ENCODE measurements at regions not wholly inside any gene's neighbourhood (a gene's known extent, or its start where the extent isn't known, plus 50 kb on each side); places are given as distances from the start of the nearest gene placed in this dataset.

DNA sequence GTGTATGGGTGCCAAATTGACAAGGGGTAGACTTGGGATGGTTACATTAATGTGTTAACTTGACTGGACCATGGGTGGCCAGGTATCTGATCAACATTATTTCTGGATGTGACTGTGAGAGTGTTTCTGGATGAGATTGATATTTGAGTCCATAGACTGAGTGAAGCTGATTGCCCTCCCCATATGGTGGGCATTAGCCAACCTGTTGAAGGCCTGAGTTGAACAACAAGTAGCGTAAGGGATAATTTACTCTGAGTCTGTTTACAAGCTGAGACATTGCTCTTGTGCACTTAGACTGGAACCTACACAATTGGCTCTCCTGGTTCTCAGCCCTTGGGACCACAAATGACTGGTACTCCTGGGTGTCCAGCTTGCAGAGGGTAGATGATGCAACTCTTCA is 240.1 kb downstream of the ASXL3 start:
- no peaks in the 10 kb centered on the region for H3K36me3 ChIP-seq (replicated peaks in 1 of 2; ENCODE audit: insufficient read depth in 1 of 2, low read depth in 2 of 2)
- no peak overlapping the region for H3K27ac ChIP-seq
- DNase-seq = no peak
- 75 to 100% methylated on average over 1 of the region's 1 CpG for WGBS, 2 donors
- no peak overlapping the region for H3K4me3 ChIP-seq
- TF ChIP-seq, protein P1, sequence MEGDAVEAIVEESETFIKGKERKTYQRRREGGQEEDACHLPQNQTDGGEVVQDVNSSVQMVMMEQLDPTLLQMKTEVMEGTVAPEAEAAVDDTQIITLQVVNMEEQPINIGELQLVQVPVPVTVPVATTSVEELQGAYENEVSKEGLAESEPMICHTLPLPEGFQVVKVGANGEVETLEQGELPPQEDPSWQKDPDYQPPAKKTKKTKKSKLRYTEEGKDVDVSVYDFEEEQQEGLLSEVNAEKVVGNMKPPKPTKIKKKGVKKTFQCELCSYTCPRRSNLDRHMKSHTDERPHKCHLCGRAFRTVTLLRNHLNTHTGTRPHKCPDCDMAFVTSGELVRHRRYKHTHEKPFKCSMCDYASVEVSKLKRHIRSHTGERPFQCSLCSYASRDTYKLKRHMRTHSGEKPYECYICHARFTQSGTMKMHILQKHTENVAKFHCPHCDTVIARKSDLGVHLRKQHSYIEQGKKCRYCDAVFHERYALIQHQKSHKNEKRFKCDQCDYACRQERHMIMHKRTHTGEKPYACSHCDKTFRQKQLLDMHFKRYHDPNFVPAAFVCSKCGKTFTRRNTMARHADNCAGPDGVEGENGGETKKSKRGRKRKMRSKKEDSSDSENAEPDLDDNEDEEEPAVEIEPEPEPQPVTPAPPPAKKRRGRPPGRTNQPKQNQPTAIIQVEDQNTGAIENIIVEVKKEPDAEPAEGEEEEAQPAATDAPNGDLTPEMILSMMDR (IDR thresholded peaks at IDR 0.05) = no peak
- no peak for TF ChIP-seq POLR2A (IDR thresholded peaks at IDR 0.05)
- no peak for ATAC-seq
- no peaks in the 10 kb centered on the region for H3K9me3 ChIP-seq
- H3K4me1 ChIP-seq = peaks cover 13% of the 10 kb centered on the region
- H3K27me3 ChIP-seq = no peaks in the 10 kb centered on the region
- intact Hi-C loops (cut with DNase I) = no loop called here

DNA sequence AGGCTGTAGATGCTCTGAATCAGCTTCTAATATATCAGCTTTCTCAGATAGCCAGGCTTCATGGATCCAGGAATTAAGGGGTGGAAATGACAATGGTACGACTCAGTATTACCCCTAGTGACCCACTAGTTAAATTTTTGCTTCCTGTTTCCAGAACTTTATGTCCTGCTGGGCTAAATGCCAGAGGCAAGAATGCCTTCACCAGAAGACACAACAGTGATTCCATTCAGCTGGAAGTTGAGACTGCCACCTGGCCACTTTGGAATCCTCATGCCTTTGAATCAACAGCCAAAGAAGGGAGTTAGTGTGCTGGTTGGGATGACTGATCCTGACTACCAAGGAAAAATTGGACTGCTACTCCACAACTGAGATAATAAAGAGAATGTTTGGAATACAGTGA is 239.1 kb downstream of the ASXL3 start:
- H3K4me1 ChIP-seq = peaks cover 13% of the 10 kb centered on the region
- intact Hi-C loops (cut with DNase I) = no loop called here
- 48 to 70% methylated on average over 1 of the region's 1 CpG for WGBS, 2 donors
- TF ChIP-seq, protein P1 (IDR thresholded peaks at IDR 0.05) = no peak
- TF ChIP-seq POLR2A (IDR thresholded peaks at IDR 0.05) = no peak
- H3K36me3 ChIP-seq (replicated peaks in 1 of 2; ENCODE audit: insufficient read depth in 1 of 2, low read depth in 2 of 2) = no peaks in the 10 kb centered on the region
- no peak overlapping the region for H3K27ac ChIP-seq
- no peak overlapping the region for H3K4me3 ChIP-seq
- H3K9me3 ChIP-seq = no peaks in the 10 kb centered on the region
- H3K27me3 ChIP-seq = no peaks in the 10 kb centered on the region
- no peak for DNase-seq
- ATAC-seq = no peak

DNA sequence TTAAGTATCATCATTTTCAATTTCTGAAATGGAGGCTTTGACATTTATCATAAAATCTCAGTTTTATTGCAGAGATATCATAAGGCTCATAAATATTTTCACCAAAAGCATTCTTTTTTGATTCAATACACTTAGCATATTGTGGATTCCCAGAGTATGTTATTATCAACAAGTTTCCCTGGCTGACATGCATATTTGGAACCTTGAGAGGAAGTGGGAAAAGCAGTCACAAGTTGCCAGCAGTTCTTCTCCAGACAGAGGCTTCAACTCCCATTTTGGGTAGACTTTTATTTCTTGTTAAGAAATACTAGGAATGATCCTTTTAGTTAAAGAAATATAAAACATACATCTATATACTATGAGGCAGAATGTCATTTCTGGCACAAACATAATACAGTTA is 236.5 kb downstream of the ASXL3 start:
- Histone ChIP-seq H3K9me3 (no peaks in the 10 kb centered on the region), H3K36me3 (replicated peaks in 1 of 2; ENCODE audit: insufficient read depth in 1 of 2, low read depth in 2 of 2) (no peaks in the 10 kb centered on the region), H3K27ac (no peak overlapping the region), H3K4me3 (no peak overlapping the region), H3K4me1 (no peaks in the 10 kb centered on the region), H3K27me3 (no peaks in the 10 kb centered on the region)
- TF ChIP-seq, protein P1 (IDR thresholded peaks at IDR 0.05) = no peak
- no peak for TF ChIP-seq POLR2A (IDR thresholded peaks at IDR 0.05)
- ATAC-seq (no peak), DNase-seq (no peak)
- intact Hi-C loops (cut with DNase I) = no loop called here

DNA sequence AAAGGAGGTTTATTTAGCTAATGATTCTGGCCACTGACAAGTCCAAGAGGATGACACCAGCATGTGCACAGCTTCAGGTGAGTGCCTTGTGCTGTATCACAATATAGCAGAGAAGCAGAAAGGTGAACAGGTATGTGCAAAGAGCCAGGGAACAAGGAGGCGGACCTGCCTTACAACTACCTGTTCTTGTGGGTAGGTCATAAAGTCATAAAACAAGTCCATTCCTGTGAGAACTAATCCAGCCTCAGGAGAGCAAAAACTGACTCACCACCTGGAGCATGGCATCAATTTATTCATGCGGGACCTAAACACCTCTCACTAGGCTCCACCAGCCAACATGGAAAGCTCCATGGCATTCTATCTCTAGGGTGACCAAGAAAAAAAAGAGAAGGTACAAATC is 234.2 kb downstream of the ASXL3 start:
- TF ChIP-seq POLR2A (IDR thresholded peaks at IDR 0.05) = no peak
- TF ChIP-seq, protein P1 (IDR thresholded peaks at IDR 0.05) = no peak
- ATAC-seq = no peak
- intact Hi-C loops (cut with DNase I) = no loop called here
- H3K4me3 ChIP-seq = no peak overlapping the region
- no peaks in the 10 kb centered on the region for H3K4me1 ChIP-seq
- 89 to 97% methylated on average over 2 of the region's 2 CpGs for WGBS, 2 donors
- no peaks in the 10 kb centered on the region for H3K36me3 ChIP-seq (replicated peaks in 1 of 2; ENCODE audit: insufficient read depth in 1 of 2, low read depth in 2 of 2)
- DNase-seq = no peak
- H3K27me3 ChIP-seq = no peaks in the 10 kb centered on the region
- no peaks in the 10 kb centered on the region for H3K9me3 ChIP-seq
- no peak overlapping the region for H3K27ac ChIP-seq

DNA sequence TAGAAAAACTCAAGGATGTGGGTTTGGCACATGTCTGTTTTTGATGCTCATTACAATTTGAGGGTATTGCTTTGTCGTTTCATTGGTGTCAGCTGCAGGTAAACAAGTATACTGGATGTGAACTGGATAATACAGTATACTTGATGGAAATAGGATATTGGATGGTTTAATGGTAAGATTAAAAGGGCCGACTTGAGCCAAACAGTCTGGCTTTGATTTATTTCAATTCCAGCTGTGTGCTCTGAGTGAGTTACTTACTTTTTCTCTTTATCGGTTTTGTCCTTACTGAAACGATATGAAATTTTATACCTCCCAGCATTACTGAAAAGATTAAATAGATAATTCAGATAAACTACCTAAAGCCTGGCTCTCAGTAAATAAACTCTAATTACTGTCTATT is 227.6 kb downstream of the ASXL3 start:
- no peak overlapping the region for H3K27ac ChIP-seq
- no peaks in the 10 kb centered on the region for H3K9me3 ChIP-seq
- H3K4me1 ChIP-seq = peaks cover 30% of the 10 kb centered on the region
- H3K4me3 ChIP-seq = no peak overlapping the region
- no peaks in the 10 kb centered on the region for H3K27me3 ChIP-seq
- ATAC-seq (no peak), DNase-seq (no peak)
- WGBS, 2 donors = 48 to 54% methylated on average over 4 of the region's 4 CpGs
- TF ChIP-seq, protein P1 (IDR thresholded peaks at IDR 0.05) = no peak
- TF ChIP-seq POLR2A (IDR thresholded peaks at IDR 0.05) = no peak
- intact Hi-C loops (cut with DNase I) = no loop called here
- no peaks in the 10 kb centered on the region for H3K36me3 ChIP-seq (replicated peaks in 1 of 2; ENCODE audit: insufficient read depth in 1 of 2, low read depth in 2 of 2)

Data from body of pancreas (tissue), 4 donors.